ENCODE measurements at regions not wholly inside any gene's neighbourhood (a gene's known extent, or its start where the extent isn't known, plus 50 kb on each side); places are given as distances from the start of the nearest gene placed in this dataset.

DNA sequence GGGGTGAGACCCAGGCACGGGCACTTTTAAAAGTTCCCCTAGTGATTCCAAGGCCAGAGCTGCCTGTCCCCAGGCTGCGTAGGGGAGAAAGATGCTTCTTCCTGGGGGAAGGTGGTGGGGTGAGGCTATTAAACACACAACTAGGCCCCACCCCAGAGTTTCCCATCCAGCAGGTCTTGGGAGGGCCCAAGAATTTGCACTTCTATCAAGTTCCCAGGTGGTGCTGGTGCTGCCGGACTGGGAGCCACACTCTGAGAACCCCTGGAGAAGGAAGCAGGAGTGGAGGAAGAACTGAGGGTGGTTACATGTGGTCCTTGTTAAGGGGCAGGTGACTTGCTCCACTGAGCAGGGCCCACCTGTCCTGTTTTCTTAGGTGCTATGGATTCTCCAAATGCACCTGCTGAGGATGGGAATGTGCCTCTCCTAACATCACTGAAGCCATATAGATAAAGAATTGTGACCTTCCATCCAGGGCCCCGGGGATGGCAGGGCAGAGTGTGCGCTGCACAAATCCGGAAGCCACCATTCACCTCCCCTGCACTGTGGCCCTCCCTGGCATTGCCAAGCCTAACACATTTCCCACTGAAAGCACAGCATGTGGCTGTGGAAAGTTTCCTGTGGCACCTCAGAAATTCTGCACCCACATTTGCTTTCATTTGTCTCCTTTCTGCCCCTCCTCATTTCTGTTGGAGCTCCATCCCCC lies 111.5 kb upstream of the MEF2A start:
- peak overlapping the region; percentile 46 to 94 (median 64) for H3K27ac ChIP-seq
- H3K9me3 ChIP-seq (replicated peaks in 1 of 3): no peaks in the 10 kb centered on the region
- DNase-seq: peak in 2 of 7 donors; percentile 17 to 43
- TF ChIP-seq, protein P1, sequence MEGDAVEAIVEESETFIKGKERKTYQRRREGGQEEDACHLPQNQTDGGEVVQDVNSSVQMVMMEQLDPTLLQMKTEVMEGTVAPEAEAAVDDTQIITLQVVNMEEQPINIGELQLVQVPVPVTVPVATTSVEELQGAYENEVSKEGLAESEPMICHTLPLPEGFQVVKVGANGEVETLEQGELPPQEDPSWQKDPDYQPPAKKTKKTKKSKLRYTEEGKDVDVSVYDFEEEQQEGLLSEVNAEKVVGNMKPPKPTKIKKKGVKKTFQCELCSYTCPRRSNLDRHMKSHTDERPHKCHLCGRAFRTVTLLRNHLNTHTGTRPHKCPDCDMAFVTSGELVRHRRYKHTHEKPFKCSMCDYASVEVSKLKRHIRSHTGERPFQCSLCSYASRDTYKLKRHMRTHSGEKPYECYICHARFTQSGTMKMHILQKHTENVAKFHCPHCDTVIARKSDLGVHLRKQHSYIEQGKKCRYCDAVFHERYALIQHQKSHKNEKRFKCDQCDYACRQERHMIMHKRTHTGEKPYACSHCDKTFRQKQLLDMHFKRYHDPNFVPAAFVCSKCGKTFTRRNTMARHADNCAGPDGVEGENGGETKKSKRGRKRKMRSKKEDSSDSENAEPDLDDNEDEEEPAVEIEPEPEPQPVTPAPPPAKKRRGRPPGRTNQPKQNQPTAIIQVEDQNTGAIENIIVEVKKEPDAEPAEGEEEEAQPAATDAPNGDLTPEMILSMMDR (IDR thresholded peaks at IDR 0.05): no peak
- TF ChIP-seq POLR2A (IDR thresholded peaks at IDR 0.05): no peak
- no peaks in the 10 kb centered on the region for H3K27me3 ChIP-seq
- no peak overlapping the region for H3K4me3 ChIP-seq
- intact Hi-C loops (cut with DNase I): no loop called here
- peaks cover 6 to 31% of the 10 kb centered on the region in 2 donors for H3K4me1 ChIP-seq (replicated peaks in 1 of 2)
- 69 to 88% (median 84%) methylated on average over 6 of the region's 6 CpGs for WGBS, 4 donors
- no peaks in the 10 kb centered on the region for H3K36me3 ChIP-seq (replicated peaks in 1 of 2)

DNA sequence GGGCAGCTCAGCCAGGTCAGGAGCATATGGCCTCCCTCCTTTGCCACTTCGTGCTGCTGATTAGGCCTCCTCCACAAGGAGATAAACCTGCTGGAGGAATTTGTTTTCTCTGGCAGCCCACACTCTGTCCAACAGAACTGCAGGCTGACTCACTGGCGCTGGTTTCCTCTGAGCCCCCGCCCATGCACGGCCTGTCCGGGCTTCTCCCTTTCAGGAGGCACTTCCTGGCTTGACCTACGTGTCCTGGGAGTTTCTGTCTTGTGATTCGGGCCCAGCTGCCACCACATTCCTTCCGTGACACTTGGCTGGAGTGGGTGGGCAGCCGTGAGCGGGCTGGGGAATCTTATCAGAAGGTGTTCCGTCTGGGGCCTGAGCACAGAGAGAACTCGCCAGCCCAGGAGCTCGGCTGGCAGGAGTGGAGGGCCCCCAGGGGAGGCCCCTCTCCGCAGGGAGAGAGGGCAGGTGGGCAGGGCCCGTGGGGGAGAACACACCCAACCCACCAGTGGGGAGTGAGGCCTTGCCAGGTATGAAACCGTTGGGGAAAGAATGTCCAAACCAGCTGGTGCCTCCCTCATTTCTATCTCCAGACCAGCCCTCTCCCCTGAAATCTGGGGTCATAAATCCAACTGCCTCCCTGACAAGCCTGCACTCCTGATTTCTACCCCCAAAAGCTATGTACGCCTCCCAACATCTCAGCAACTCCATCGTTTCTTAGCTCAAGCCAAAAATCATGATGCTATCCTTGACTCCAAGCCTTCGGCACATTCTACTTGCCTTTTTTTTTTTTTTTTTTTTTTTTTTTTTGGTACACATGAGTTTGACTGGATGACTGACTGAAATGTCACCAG lies 110.6 kb upstream of the MEF2A start:
- no peaks in the 10 kb centered on the region for H3K36me3 ChIP-seq (replicated peaks in 1 of 2)
- peak overlapping the region; percentile 7 to 94 (median 81) for H3K27ac ChIP-seq
- peak in 1 of 2 donors; percentile 25 for TF ChIP-seq POLR2A (IDR thresholded peaks at IDR 0.05)
- TF ChIP-seq, protein P1 (IDR thresholded peaks at IDR 0.05): peak in 2 of 6 experiments; percentile 10 to 23
- peaks cover 6 to 31% of the 10 kb centered on the region in 2 donors for H3K4me1 ChIP-seq (replicated peaks in 1 of 2)
- no peak overlapping the region for H3K4me3 ChIP-seq
- WGBS, 4 donors: 42 to 53% (median 49%) methylated on average over 9 to 19 of the region's 19 CpGs
- intact Hi-C loops (cut with DNase I): no loop called here
- DNase-seq: peak; percentile 53 to 91 (median 81)
- H3K9me3 ChIP-seq (replicated peaks in 1 of 3): no peaks in the 10 kb centered on the region
- H3K27me3 ChIP-seq: no peaks in the 10 kb centered on the region

DNA sequence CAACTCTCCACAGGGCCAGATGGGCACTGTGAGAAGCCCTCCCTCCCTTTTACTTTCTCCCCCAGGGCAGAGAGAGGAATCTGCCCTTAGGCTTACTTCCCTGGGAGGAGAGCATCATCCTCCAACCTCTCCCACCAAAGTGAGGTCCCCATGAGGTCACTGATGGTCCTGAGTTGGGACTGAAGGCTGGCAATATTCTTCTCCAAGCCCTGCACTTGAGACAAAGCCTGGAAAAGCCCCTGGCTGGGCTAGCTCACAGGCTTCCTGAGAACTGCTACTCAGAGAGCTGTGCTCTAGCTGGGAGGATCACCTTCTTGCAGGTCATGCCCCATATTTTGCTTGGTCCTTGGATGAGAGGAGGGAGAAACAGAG lies 110.0 kb upstream of the MEF2A start:
- H3K9me3 ChIP-seq (replicated peaks in 1 of 3): no peaks in the 10 kb centered on the region
- no peak for TF ChIP-seq POLR2A (IDR thresholded peaks at IDR 0.05)
- TF ChIP-seq, protein P1 (IDR thresholded peaks at IDR 0.05): no peak
- DNase-seq: peak in 2 of 7 donors; percentile 15 to 28
- intact Hi-C loops (cut with DNase I): no loop called here
- peaks cover 6 to 31% of the 10 kb centered on the region in 2 donors for H3K4me1 ChIP-seq (replicated peaks in 1 of 2)
- H3K4me3 ChIP-seq: no peak overlapping the region
- H3K27me3 ChIP-seq: no peaks in the 10 kb centered on the region
- peak overlapping the region in 1 of 5 donors; percentile 94 for H3K27ac ChIP-seq
- no peaks in the 10 kb centered on the region for H3K36me3 ChIP-seq (replicated peaks in 1 of 2)

DNA sequence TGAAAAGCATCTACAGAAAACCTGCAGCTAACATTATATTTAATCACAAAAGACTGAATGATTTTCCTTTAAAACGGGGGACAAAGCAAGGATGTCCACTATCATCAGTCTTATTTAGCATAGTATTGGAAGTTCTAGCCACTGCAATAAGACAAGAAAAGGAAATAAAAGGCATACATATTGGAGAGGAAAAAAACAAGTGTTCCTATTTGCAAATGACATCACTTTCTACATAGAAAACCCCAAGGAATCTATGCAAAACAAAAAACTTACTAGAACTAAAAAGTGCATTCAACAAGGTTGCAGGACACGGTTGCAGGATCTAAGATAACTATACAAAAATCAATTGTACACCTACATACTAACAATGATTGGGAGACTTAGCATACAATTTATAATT lies 101.6 kb upstream of the MEF2A start:
- intact Hi-C loops (cut with DNase I): no loop called here
- DNase-seq: no peak
- Histone ChIP-seq H3K27me3 (no peaks in the 10 kb centered on the region), H3K4me1 (replicated peaks in 1 of 2) (no peaks in the 10 kb centered on the region), H3K9me3 (replicated peaks in 1 of 3) (peaks cover 0 to 7% (median 4%) of the 10 kb centered on the region in 3 donors), H3K4me3 (no peak overlapping the region), H3K36me3 (replicated peaks in 1 of 2) (no peaks in the 10 kb centered on the region), H3K27ac (no peak overlapping the region)
- no peak for TF ChIP-seq POLR2A (IDR thresholded peaks at IDR 0.05)
- TF ChIP-seq, protein P1 (IDR thresholded peaks at IDR 0.05): no peak
- 62 to 77% (median 73%) methylated on average over 2 of the region's 2 CpGs for WGBS, 4 donors
